K562 (cell line): ENCODE measurements at regions not wholly inside any gene's neighbourhood (a gene's known extent, or its start where the extent isn't known, plus 50 kb on each side); places are given as distances from the start of the nearest gene placed in this dataset.

Experiments used
- ATAC-seq: fragments of 200-7000 bp; cut with Tn5 transposase; 3 replicates; pipeline ENCODE4 v1.9.1; 2020; ENCODE audit warnings: moderate library complexity
- BruUV-seq: library from RNA; stranded (reverse); fragments of 400-500 nt; replicated peaks from 2 replicates; lab custom pipeline; 2021; lab: Mats Ljungman, UMichigan
- CTCF ChIA-PET: fragments of 300-600 bp; formaldehyde crosslinking; extraction: SDS; loops from one replicate; lab custom pipeline; 2021; ENCODE audit warnings: low intra/inter-chr PET ratio; lab: Yijun Ruan, JAX
- POLR2A ChIA-PET: fragments of 300-600, 350-650 bp; sonication (Branson Sonifier 250); formaldehyde crosslinking; extraction: SDS; loops from one replicate; lab custom pipeline; 2021; ENCODE audit warnings: antibody characterized with exemption, inconsistent platforms; lab: Yijun Ruan, JAX
- DNase-seq, 4 experiments: peaks; one replicate each; pipeline versions ENCODE4 v3.0.0 to v3.0.0-alpha.2; 2011 to 2018; ENCODE audit warnings: low spot score in 3 of 4, mixed read lengths in 3 of 4; ENCODE audit errors: extremely low read depth in 1 of 4
- FAIRE-seq: peaks from 2 replicates; lab custom pipeline; 2011; peaks lifted over from hg19 to GRCh38; lab: Jason Lieb, UNC
- H2AFZ ChIP-seq: 2 replicates; pipeline ENCODE4 v1.6.0; 2011; ENCODE audit warnings: low read depth, low read length, control low read depth, inconsistent platforms
- H3K27ac ChIP-seq: fragments of 200-600 bp; 3 replicates; pipeline ENCODE4 v1.8.0; 2011; ENCODE audit warnings: low read depth, mild to moderate bottlenecking, control low read depth, inconsistent platforms, low read length, moderate library complexity, mixed read lengths; ENCODE audit errors: extremely low read depth
- H3K27me3 ChIP-seq, 2 experiments: fragments of 300-600 bp in 1 of 2; 2 replicates in 1 of 2; 3 replicates in 1 of 2; pipeline versions ENCODE4 v1.6.0 to v1.8.0; 2011; ENCODE audit warnings: inconsistent platforms in 2 of 2, low read length in 2 of 2, mild to moderate bottlenecking in 1 of 2, mixed read lengths in 1 of 2, moderate library complexity in 1 of 2; ENCODE audit not compliant: control insufficient read depth in 2 of 2, insufficient read depth in 2 of 2
- H3K36me3 ChIP-seq: fragments of 300-600 bp; 3 replicates; pipeline ENCODE4 v1.8.0; 2011; ENCODE audit warnings: mild to moderate bottlenecking, low read length, inconsistent platforms; ENCODE audit not compliant: control insufficient read depth, insufficient read depth
- H3K4me1 ChIP-seq, 2 experiments: fragments of 200-600 bp in 1 of 2; replicated peaks in 1 of 2; 2 replicates in 1 of 2; 3 replicates in 1 of 2; pipeline versions ENCODE4 v1.5.1 to v1.8.0; 2011; ENCODE audit warnings: inconsistent platforms in 2 of 2, low read length in 2 of 2, mild to moderate bottlenecking in 1 of 2, mixed read lengths in 1 of 2, moderate library complexity in 1 of 2; ENCODE audit not compliant: control insufficient read depth in 2 of 2, insufficient read depth in 2 of 2
- H3K4me2 ChIP-seq: 2 replicates; pipeline ENCODE4 v1.6.1; 2011; ENCODE audit warnings: low read length, control low read depth, inconsistent platforms, mixed read lengths; ENCODE audit not compliant: insufficient read depth
- H3K4me3 ChIP-seq: fragments of 200-600 bp; sonication (generic), shearing (Covaris generic); 2 replicates; pipeline ENCODE4 v1.5.1; 2016; ENCODE audit warnings: control low read depth, inconsistent platforms
- H3K79me2 ChIP-seq: fragments of 200-600 bp; 3 replicates; pipeline ENCODE4 v1.8.0; 2011; ENCODE audit warnings: low read length, inconsistent platforms; ENCODE audit not compliant: control insufficient read depth, insufficient read depth
- H3K9ac ChIP-seq, 2 experiments: 2 replicates each; pipeline versions ENCODE4 v1.6.0 to v1.6.1; 2011; ENCODE audit warnings: low read depth in 2 of 2, low read length in 2 of 2, control low read depth in 1 of 2, inconsistent platforms in 1 of 2, mild to moderate bottlenecking in 1 of 2, mixed read lengths in 1 of 2; ENCODE audit not compliant: insufficient read depth in 1 of 2
- H3K9me1 ChIP-seq: one replicate; pipeline ENCODE4 v1.6.0; 2011; ENCODE audit warnings: inconsistent platforms, mild to moderate bottlenecking, low read length, moderate library complexity; ENCODE audit not compliant: control insufficient read depth, insufficient read depth
- H3K9me3 ChIP-seq: replicated peaks from 2 replicates; pipeline ENCODE4 v1.5.1; 2011; ENCODE audit warnings: low read depth, low read length, inconsistent platforms; ENCODE audit not compliant: control insufficient read depth, insufficient read depth
- H4K20me1 ChIP-seq: replicated peaks from 2 replicates; pipeline ENCODE4 v1.6.1; 2011; ENCODE audit warnings: low read length, inconsistent platforms, mixed read lengths; ENCODE audit not compliant: control insufficient read depth, insufficient read depth
- CCAR2 ChIP-seq: fragments of 200-400 bp; formaldehyde crosslinking; IDR thresholded peaks from 2 replicates; pipeline ENCODE4 v1.6.1; 2017; ENCODE audit warnings: mild to moderate bottlenecking, low read depth, low read length
- ETV5 ChIP-seq: sonication (generic); formaldehyde crosslinking; IDR thresholded peaks from 2 replicates; pipeline ENCODE4 v1.4.0; 2020; ENCODE audit warnings: low read depth, mild to moderate bottlenecking, missing genetic modification reagents
- ILF3 ChIP-seq: fragments of 450-650 bp; IDR thresholded peaks from 2 replicates; pipeline ENCODE4 v1.6.1; 2018; ENCODE audit warnings: antibody characterized with exemption, mild to moderate bottlenecking, moderate library complexity, borderline replicate concordance
- KLF6 ChIP-seq: fragments of 250-450 bp; sonication (Bioruptor Pico); IDR thresholded peaks from 2 replicates; pipeline ENCODE4 v1.4.0; 2020; ENCODE audit warnings: mild to moderate bottlenecking, moderate library complexity, borderline replicate concordance
- MTA3 ChIP-seq: fragments of 450-650 bp; formaldehyde crosslinking; IDR thresholded peaks from 2 replicates; pipeline ENCODE4 v1.6.1; 2017; ENCODE audit warnings: mild to moderate bottlenecking, borderline replicate concordance
- SMARCB1 ChIP-seq: IDR thresholded peaks from 2 replicates; pipeline ENCODE4 v1.6.1; 2011; ENCODE audit warnings: improper control_type of control experiment, low read depth; ENCODE audit not compliant: insufficient read length
- STAG1 ChIP-seq: sonication (generic); formaldehyde crosslinking; IDR thresholded peaks from 2 replicates; pipeline ENCODE4 v1.5.0; 2020; ENCODE audit warnings: missing genetic modification reagents, borderline replicate concordance
- TCF3 ChIP-seq: sonication (generic); formaldehyde crosslinking; IDR thresholded peaks from 2 replicates; pipeline ENCODE4 v1.4.0; 2020; ENCODE audit warnings: mild to moderate bottlenecking, missing genetic modification reagents
- WGBS: fragments of 100-300 bp; shearing (Covaris generic); methylation state at CpG from one replicate; pipeline ENCODE4 v1.1.6; 2016; ENCODE audit warnings: low coverage, mixed read lengths; ENCODE audit not compliant: insufficient coverage; ENCODE audit errors: missing lambda C conversion rate; 5-methylcytosine and 5-hydroxymethylcytosine counted together
- in situ Hi-C: fragments of 300-500 bp; cut with MboI; formaldehyde crosslinking; loops from 4 replicates; pipeline ENCODE4 v1.15.0; 2018; ENCODE audit warnings: inconsistent platforms, mixed read lengths
- intact Hi-C: fragments of 100-400 bp; cut with micrococcal nuclease; formaldehyde crosslinking; loops from 2 replicates; pipeline ENCODE4 v1.14.2; 2022
- TF ChIP-seq, protein P1 (sequence below): fragments of 250-450 bp; sonication (Bioruptor Pico); IDR thresholded peaks from 2 replicates; pipeline ENCODE4 v1.4.0; 2020
- TF ChIP-seq, protein P2 (sequence below), 3 experiments: fragments of 200-800 bp in 1 of 3; fragments of 250-450 bp in 1 of 3; fragments of 450-650 bp in 1 of 3; sonication (Bioruptor Pico) in 1 of 3; sonication (Bioruptor generic) in 1 of 3; formaldehyde crosslinking in 1 of 3; IDR thresholded peaks; 2 replicates each; pipeline versions ENCODE4 v1.6.1 to v1.8.0; 2016 to 2022; ENCODE audit warnings: mild to moderate bottlenecking in 2 of 3, missing genetic modification characterization in 2 of 3, missing compliant biosample characterization in 1 of 3, moderate library complexity in 1 of 3

- intact Hi-C loops (no loop called here), in situ Hi-C loops (no loop called here)
- H3K79me2 ChIP-seq = no peaks in the 10 kb centered on the region
- H3K9ac ChIP-seq = no peak overlapping the region
- H3K4me3 ChIP-seq = no peak overlapping the region
- H2AFZ ChIP-seq = no peak overlapping the region
- H3K9me1 ChIP-seq = no peaks in the 10 kb centered on the region
- 10% methylated on average over 3 of the region's 3 CpGs for WGBS
- no peaks in the 10 kb centered on the region for H3K4me1 ChIP-seq
- FAIRE-seq = no peak
- DNase-seq = no peak
- H3K27me3 ChIP-seq = peaks cover 2 to 3% of the 10 kb centered on the region in 2 experiments; a peak in 2 of 5 replicates
- no peak for ATAC-seq
- ChIA-PET CTCF (no interaction called here), POLR2A (no interaction called here)
- H3K9me3 ChIP-seq = no peaks in the 10 kb centered on the region
- no peak overlapping the region for H3K4me2 ChIP-seq
- no peak overlapping the region for H3K27ac ChIP-seq
- no peaks in the 10 kb centered on the region for H4K20me1 ChIP-seq
- no TSS peak for BruUV-seq
- H3K36me3 ChIP-seq = no peaks in the 10 kb centered on the region
- no peak for TF ChIP-seq MTA3
- TF ChIP-seq STAG1 = no peak
- TF ChIP-seq KLF6 (CRISPR knock-in tag) = no peak
- TF ChIP-seq SMARCB1 = no peak
- no peak for TF ChIP-seq ETV5 (CRISPR knock-in tag)
- TF ChIP-seq ILF3 = no peak
- no peak for TF ChIP-seq TCF3 (CRISPR knock-in tag)
- TF ChIP-seq, protein P1, sequence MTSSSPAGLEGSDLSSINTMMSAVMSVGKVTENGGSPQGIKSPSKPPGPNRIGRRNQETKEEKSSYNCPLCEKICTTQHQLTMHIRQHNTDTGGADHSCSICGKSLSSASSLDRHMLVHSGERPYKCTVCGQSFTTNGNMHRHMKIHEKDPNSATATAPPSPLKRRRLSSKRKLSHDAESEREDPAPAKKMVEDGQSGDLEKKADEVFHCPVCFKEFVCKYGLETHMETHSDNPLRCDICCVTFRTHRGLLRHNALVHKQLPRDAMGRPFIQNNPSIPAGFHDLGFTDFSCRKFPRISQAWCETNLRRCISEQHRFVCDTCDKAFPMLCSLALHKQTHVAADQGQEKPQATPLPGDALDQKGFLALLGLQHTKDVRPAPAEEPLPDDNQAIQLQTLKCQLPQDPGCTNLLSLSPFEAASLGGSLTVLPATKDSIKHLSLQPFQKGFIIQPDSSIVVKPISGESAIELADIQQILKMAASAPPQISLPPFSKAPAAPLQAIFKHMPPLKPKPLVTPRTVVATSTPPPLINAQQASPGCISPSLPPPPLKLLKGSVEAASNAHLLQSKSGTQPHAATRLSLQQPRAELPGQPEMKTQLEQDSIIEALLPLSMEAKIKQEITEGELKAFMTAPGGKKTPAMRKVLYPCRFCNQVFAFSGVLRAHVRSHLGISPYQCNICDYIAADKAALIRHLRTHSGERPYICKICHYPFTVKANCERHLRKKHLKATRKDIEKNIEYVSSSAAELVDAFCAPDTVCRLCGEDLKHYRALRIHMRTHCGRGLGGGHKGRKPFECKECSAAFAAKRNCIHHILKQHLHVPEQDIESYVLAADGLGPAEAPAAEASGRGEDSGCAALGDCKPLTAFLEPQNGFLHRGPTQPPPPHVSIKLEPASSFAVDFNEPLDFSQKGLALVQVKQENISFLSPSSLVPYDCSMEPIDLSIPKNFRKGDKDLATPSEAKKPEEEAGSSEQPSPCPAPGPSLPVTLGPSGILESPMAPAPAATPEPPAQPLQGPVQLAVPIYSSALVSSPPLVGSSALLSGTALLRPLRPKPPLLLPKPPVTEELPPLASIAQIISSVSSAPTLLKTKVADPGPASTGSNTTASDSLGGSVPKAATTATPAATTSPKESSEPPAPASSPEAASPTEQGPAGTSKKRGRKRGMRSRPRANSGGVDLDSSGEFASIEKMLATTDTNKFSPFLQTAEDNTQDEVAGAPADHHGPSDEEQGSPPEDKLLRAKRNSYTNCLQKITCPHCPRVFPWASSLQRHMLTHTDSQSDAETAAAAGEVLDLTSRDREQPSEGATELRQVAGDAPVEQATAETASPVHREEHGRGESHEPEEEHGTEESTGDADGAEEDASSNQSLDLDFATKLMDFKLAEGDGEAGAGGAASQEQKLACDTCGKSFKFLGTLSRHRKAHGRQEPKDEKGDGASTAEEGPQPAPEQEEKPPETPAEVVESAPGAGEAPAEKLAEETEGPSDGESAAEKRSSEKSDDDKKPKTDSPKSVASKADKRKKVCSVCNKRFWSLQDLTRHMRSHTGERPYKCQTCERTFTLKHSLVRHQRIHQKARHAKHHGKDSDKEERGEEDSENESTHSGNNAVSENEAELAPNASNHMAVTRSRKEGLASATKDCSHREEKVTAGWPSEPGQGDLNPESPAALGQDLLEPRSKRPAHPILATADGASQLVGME = no peak
- TF ChIP-seq CCAR2 = no peak
- TF ChIP-seq, protein P2, sequence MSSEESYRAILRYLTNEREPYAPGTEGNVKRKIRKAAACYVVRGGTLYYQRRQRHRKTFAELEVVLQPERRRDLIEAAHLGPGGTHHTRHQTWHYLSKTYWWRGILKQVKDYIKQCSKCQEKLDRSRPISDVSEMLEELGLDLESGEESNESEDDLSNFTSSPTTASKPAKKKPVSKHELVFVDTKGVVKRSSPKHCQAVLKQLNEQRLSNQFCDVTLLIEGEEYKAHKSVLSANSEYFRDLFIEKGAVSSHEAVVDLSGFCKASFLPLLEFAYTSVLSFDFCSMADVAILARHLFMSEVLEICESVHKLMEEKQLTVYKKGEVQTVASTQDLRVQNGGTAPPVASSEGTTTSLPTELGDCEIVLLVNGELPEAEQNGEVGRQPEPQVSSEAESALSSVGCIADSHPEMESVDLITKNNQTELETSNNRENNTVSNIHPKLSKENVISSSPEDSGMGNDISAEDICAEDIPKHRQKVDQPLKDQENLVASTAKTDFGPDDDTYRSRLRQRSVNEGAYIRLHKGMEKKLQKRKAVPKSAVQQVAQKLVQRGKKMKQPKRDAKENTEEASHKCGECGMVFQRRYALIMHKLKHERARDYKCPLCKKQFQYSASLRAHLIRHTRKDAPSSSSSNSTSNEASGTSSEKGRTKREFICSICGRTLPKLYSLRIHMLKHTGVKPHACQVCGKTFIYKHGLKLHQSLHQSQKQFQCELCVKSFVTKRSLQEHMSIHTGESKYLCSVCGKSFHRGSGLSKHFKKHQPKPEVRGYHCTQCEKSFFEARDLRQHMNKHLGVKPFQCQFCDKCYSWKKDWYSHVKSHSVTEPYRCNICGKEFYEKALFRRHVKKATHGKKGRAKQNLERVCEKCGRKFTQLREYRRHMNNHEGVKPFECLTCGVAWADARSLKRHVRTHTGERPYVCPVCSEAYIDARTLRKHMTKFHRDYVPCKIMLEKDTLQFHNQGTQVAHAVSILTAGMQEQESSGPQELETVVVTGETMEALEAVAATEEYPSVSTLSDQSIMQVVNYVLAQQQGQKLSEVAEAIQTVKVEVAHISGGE (CRISPR knock-in tag; IDR thresholded peaks at IDR 0.05) = no peak
Observed at GRCh38 chr5:54678737-54679136, 161.2 kb downstream of the SNX18 start.
